ENCODE measurements at regions not wholly inside any gene's neighbourhood (a gene's known extent, or its start where the extent isn't known, plus 50 kb on each side); places are given as distances from the start of the nearest gene placed in this dataset.
"Not testable (repeated sequence)": the region's sequence is repeated elsewhere in the genome, so short reads cannot be mapped to it uniquely, and the experiment has no call there.

DNA sequence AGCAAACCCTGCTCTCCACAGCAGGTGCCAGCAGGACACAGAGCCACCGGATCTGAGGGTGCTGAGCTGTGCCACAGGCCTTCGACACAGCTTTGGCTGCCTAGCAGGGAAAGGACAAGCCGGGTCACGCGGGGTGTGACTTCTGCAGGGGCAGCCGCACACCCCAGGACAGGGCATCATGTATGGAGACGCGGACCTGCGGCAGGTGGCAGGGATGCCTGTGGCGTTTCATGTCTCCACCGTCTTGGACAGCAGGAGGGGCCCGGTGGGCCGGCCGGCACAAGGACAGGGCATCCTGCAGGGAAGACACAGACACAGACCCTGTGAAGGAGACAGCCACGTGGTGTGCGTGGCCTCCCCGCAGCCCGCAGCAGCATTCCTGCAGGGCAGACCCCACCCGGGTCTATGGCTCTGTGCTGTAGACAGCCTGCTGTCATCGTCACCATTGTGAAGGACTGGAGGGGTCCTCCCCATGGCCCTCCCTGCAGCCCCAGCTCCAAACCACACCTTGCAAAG, 109.2 kb downstream of the PDGFA start:
- DNase-seq, result no peak

DNA sequence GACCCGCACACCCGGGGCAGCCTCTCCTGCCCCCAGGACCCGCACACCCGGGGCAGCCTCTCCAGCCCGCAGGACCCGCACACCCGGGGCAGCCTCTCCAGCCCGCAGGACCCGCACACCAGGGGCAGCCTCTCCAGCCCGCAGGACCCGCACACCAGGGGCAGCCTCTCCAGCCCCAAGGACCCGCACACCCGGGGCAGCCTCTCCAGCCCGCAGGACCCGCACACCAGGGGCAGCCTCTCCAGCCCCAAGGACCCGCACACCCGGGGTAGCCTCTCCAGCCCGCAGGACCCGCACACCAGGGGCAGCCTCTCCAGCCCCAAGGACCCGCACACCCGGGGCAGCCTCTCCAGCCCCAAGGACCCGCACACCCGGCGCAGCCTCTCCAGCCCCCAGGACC, 108.5 kb downstream of the PDGFA start:
- DNase-seq, result not testable (repeated sequence)

DNA sequence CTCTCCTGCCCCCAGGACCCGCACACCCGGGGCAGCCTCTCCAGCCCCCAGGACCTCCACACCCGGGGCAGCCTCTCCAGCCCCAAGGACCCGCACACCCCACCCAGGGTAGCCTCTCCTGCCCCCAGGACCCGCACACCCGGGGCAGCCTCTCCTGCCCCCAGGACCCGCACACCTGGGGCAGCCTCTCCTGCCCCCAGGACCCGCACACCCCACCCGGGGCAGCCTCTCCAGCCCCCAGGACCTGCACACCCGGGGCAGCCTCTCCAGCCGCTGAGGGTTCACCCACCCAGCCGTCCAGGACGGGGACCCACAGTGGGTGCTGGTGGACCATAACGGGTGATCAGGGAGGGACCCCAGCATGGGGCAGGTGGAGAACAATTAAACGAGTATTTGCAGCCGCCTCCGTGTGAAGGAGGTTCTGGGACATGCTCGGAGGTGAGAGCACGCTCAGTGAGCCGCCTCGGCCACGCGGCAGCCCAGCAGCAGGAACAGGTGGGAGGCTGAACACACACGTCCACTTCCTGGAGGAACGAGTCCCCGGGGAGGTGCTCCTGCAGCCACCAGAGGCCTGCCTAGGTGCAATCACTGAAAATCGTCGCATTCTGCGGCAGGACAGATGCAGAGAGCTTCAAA, 107.9 kb downstream of the PDGFA start:
- no peak for DNase-seq

DNA sequence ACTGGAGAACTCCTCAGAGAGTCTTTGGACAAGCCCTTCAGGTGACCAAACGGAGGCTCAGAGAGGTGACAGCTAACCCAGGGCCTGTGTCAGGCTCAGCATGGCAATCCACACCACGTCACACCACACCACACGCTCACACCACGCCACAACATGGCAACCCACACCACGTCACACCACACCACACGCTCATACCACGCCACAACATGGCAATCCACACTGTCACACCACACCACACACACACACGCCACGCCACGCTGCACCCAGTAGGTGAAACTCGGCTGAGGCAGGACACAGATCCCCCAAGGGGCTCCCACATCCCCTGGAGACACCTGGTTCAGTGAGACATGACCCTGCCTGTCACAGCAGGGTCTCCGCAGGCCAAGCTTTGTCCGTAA, 107.3 kb downstream of the PDGFA start:
- DNase-seq, result no peak

DNA sequence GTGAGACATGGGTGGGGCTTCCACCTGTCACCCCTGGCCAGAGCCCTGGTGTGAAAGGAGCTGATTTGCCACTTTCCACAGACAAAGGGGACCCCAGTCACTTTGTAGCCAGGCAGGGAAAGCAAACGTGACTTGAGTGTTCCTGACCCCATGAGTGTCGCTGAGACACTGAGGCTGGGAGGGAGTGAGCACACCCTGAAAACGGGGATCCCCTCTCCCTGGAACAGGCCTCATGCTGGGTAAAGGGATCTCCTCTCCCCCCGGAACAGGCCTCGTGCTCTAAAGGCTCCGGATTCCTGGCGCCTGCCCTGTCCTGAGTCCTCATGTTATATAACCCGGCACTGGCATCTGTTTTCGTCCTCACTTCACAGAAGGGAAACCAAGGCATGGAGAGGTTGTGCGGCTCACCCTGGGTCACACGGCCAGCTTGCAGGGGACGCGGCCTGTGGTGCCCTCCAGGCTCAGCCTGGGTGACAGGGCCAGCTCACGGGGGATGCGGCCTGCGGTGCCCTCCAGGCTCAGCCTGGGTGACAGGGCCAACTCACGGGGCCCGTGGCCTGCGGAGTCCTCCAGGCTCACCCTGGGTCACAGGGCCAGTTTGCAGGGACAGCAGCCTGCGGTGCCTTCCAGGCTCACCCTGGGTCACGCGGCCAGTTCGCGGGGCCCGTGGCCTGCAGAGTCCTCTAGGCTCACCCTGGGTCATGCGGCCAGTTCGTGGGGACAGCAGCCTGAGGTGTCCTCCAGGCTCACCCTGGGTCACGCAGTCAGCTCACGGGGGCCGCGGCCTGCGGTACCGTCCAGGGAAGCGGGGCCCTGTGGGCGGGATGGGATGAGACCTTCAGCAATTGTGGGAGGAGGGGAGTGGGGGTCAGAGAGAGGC, 104.7 kb downstream of the PDGFA start:
- no peak for DNase-seq

DNA sequence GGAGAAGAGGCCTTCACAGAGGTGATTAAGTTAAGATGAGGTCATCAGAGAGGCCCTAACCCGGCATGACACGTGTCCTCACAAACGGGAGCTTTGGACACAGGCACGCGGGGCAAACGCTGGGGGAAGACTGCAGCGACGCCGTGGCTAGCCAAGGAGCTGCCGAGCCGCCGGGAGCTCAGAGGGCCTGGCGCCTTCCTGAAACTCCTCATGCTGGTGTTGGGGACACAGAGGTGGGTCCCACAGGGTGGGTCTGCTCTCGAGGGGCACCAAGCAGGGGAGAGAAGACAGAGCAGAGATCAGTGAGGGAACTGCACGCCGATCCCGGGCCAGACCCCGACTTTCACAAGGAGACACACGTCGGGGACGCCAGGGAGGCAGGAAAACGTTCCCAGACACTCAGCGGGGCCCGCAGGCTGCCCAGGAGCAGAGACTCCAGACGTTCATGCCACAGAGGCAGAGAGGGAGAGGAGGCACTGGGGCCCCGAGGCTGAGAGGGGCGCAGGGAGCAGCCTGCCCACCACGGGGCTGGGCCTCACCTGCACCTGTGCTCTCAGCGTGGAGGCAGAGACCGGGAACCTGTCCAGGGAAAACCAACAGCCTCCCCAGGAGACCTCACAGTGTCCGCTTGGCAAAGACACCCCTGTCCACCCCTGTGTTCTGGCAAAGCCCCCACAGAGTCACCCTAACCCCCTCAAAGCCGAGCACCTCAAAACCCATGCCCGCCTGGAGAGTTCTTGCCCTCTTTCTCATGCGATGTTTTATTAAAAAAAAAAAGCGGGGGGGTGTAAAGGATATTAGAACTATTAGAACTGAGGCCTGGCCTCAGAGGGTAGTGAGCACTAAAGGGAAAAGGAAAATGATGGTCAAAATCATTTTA, 103.8 kb downstream of the PDGFA start:
- no peak for DNase-seq

DNA sequence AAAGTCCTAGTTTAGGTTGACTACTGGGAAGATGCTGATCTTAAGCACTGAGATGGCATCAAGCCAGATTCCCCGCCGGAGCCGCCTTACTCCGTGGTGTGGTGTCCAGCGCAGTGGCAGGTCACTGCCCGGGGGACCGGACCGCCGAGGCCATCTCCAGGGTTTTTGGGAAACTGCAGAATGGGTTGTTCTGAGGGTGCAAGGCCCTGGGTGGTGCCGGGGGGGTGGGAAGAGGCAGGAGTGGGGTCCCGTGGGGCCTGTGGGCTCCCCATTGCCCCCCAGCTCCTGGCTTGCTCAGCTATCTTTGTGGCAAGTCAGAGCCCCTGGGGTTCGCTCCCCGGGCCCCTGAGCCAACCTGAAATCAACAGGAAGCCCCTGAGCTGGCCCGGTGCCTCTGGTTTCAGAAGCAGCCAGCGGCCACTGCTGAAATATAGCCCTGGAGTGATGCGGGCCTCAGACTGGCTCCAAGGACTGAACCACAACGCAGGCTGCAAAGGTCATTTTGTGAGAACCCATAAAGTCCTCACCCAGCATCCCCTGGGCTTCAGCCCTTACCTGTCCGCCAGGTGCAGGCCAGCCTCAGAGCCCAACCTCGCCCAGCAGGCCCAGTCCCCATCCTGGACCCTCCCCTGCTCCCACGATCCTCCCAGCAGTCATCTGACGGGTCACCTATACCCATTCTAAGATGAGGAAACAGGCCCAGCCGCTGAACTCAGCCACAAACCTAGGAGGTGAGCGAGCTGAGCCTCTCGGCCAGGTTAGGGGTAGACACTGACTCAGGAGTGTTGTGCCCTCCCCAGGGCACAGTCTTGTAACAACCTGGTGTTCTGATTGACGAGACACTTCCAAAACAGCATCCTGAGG, 102.7 kb downstream of the PDGFA start:
- no peak for DNase-seq

DNA sequence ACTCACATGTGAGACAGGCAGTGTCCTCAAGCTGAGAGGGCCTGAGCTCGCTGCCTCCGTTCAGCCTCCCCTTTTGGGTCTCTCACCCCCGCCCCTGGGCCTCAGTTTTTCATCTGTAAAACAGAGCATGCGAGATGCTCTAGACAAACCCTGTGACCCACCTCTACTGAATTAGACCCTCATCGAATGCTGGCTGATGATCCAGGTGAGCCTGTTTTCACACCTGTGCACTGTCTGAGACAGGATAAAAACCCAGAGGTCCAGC, 102.1 kb downstream of the PDGFA start:
- DNase-seq, result no peak

DNA sequence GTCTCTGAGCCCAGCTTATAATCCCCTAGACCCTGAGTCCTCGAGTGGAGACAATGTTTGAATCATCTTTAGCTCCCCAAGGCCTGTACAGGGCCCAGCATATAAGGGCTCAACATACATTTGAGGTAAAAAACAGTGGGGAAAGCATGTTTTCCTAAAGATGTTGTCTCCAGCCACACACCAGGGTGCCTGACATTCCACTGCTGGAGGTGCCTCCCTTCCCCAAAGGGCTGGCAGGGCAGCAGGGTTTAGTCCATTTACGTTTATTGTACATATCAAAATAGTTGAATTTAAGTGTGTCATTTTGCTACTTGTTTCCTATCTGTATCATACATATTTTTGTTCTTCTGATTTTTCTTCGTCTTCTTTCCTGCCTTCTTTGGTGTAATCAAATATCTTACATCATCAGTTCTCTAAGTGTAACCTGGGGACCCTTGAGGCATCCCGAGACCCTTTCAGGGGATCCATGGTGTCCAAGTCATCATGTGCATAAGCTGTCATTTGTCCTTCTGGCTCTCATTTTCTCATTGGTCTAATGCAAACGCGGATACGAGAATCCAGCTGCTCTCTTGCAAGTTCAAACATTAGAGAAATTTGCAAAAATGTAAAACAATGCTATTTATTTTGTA, 101.6 kb downstream of the PDGFA start:
- DNase-seq, result no peak

DNA sequence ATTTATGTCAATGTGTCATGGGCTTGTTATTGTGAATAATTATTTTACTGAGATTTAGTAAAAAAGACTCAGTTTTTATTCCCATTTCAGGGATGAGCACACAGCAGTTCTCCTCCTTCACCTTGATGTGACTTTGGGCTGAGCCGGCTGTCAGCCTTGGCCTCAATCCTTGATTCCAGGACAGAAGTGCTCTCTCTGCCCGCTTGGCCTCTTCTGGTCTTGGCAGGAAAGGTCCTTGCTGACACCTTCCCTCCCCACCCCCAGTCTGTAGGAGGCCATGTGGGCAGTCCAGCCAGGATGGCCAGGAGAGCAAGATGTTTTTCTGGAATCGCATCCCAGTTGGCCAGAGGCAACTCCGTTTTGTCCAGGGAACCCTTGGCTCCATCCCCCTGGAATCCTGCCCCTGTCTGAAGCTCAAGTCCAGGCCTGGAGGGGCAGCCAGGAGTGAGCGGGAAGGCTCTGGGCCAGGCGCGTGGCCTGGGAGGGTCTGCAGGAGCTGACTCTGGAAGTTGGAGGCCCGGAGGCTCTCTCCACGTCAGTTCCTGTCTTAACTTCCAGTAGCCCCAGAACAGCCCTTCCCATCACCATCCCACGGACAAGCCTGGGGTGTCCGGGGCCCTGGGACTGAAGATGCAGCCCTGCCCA, 100.9 kb downstream of the PDGFA start:
- DNase-seq, result no peak

DNA sequence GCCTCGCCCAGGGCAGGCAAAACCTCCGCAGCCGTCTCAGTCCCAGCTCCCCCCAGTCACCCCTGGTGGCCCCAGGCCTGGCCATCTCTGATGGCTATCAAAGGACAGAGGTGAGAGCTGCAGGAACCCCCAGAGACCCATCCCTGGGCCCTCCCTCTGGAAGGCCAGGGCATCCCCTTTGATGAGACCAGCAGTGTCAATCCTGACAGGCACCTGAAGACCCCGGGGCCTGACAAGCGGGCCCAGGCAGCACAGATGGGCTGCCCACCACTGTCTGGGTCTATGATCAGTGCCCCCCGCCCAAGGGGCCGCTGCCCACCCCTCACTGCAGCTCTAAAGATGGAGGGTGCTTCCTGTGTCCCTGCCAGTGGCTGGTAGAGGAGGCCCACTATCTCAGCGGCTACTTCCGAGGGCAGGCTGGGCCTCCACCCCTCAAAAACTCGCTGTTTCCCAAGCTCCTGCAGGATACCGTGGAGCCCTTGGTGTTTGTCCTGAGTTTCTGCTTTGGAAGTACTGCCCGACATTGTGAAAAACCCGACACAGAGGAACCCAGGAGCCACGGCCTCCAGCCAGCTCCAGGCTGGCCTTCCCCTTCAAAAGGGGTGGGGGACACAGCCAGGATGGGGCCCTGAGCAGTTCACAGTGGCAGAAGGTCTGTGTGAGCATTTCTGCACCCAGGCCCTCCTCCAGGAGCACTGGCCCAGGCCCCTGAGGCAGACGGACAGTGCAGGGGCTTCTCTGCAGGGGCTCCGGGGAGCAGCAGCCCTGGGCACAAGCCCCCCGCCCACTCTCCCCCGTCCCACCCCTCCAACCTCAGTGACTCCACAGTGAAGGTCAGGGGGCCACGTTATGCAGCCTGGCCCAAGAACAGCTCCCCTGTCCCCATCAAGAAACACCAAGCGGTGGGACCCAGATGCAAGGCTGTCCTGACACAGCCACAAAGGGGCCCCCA, 99.2 kb downstream of the PDGFA start:
- no peak for DNase-seq

DNA sequence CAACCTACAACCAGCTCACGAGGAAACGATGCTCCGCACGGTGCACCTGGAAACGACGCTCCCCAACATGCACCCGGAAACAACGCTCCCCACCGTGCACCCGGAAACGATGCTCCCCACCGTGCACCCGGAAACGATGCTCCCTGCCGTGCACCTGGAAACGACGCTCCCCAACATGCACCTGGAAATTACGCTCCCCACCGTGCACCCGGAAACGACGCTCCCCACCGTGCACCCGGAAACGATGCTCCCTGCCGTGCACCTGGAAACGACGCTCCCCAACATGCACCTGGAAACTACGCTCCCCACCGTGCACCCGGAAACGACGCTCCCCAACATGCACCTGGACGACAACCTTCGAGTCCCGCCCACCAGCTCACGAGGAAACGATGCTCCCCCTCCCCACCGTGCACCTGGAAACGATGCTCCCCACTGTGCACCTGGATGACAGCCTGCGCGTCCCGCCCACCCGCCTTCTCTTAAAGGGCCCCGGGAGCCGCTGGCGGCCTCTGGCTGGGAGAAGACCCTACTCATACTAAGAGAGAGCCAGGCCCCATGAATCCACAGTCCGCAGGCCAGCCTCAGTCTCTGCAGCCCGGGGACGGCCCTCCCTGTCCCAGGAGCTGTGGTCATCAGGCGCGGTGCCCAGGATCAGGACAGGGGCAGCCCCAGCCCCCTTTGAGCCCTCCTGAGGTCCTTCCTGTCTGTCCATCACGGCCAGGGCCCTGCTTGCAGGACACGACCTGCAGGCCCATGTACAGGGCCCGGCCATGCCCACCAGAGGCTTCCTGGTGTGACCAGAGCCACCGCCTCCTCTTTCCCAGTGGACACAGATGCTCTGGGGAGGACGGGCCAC, 98.3 kb downstream of the PDGFA start:
- DNase-seq, result no peak

DNA sequence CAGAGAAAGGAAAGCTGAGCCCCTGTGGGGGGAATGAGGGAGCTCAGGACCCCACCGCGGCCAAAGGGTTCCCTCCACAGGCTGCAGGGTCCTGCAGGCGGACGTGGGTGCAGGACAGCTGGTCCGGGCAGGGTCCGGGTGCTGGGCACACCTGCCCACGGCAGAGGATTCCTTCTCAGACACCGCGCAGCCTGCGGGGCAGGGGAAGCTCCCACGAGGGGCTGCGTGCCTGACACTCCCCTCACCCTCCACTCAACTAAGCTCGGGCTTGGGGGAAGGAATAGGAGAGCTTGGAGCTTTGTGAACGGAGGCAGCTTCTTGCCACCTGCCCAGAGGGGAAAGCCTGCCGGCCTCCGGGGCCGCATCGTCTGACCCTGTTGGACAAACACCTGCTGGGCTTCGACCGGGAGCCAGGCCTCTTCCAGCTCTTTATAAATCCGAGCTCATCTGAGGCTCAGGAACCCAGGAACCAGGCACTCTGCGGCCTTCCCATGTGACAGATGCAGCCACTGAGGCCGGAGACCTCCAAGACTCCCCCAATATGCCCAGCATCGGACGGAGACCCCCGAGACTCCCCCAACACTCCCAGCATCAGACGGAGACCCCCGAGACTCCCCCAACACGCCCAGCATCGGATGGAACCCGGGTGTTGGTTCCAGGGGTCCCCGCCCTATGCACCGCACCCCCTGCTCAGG, 97.3 kb downstream of the PDGFA start:
- no peak for DNase-seq

DNA sequence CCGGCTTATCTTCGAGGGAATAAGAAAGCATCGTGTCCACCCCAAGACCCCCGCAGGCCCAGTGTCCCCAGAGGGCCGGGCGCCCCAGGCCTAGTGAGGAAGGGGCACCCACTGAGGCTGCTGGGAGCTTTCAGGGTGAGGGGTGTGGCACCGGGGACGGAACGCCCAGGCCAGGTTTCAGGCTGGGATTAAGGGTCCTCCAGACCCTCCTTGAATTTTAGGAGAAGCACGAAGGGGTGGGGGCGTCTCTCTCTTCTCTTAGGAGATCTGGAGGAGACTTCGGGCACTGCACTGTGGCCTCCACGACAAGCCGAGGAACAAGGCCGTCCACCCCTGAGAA, 96.8 kb downstream of the PDGFA start:
- DNase-seq, result no peak

DNA sequence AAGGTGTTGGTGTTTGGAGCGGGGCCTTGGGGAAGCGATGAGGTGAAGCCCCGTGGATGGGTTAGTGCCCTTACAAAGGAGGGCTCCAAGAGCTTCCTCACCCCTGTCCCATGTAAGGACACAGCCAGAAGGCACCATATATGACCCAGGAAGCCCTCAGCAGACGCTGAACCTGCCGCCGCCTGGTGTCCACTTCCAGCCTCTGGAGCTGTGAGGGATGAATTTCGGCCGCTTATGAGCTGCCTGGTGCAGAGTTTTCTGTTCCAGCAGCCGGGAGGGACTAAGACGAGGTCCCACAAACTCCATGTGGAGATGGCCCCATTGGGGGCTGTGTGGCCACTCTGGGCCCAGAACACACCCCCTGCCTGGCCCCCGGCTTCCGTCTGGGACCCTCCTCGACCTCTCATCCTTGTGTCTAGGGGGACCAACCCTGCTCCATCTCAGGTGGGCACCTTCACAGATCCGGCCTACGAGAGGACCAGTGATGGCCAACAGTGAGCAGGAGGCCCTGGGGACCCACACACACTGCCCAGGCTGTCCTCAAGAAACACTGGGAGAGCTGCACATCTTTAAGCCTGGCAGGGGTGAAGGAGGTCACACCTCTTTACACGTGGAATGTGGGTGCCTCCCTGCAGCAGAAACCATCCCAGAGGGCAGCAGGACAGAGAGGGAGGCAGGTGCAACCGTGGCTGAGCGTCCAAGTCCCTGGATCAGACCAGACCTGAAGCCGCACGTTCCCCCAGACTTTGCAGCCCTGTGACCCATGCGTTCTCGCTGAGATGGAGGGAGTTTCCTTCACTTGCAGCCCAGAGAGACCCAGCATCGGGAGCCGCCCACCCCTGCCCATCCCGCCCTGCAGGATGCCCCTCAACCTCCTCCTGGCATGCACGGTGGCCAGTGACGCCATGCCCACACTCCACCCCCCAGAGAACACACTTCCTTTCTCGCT, 96.1 kb downstream of the PDGFA start:
- no peak for DNase-seq

DNA sequence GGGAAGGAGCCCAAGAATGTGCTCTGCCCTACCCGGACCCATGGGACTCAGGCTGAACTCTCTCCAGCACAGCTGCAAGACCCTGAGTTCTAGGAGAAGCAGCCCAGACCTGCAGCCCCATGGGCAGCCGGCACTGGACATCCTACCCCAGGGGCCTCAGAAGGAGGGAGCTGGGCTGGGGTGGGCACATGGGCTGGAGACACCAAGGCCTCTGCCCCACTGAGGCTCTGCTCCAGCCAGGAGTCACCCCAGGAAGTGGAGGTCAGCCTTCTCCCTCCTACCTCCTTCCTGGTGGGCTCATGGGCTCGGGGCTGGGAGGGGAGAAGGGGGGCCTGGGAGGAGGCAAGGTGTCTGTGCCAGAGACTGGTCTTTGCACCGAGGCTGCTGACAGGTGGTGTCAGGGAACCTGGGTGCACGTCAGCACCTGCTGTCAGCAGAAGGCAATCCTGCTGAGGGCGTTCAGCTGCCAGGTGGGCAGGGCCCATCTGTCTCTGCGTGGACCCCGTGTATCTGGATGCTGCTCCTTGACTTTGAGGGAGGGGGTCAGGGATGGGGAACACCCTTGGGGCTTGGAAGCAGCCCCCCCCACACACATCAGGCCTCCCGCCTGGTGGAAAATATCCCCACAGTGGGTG, 95.2 kb downstream of the PDGFA start:
- DNase-seq, result no peak

Measured in activated effector memory CD4-positive, alpha-beta T cell treated with anti-CD3 and anti-CD28 coated beads, Interleukin-2, amount 50 U/mL, for 16 hours (primary cell).